HG02588 (cell line): ENCODE measurements at regions not wholly inside any gene's neighbourhood (a gene's known extent, or its start where the extent isn't known, plus 50 kb on each side); places are given as distances from the start of the nearest gene placed in this dataset.

Experiments
- ATAC-seq: cut with Tn5 transposase; IDR thresholded peaks from one replicate; pipeline ENCODE4 v1.9.1; 2021; ENCODE audit warnings: mild to moderate bottlenecking, moderate library complexity; ENCODE audit not compliant: unreplicated experiment

DNA sequence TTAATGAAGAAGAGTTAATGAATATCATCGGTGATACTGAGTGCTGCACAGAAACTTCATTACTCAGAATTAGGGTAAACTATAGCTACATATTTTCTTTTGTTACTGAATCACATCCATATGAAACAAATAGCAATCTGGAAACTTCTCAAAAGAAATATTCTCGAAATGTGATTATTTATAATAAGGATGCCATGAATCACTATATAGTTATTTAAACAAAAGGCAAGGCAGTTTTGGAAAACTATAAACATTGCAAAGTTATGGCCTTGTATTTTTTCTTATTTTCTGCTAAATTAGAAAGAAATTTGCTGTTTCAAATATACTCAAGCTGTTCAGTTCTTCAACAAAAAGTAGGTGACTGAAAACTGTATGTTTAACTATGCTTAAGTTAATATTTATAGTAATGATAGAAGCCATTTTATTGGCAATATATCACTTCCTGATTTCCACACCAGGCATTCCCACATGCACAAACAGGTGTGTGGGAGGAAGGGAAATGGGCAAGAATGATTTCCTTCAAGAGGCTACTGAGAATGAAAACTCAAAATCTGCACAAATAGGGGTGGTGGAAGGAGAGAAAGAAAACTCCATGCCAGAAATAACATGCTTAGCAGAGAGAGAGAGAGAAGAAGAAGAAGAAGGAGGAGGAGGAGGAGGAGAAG is 74.5 kb upstream of the FRY start:
- ATAC-seq, result no peak

DNA sequence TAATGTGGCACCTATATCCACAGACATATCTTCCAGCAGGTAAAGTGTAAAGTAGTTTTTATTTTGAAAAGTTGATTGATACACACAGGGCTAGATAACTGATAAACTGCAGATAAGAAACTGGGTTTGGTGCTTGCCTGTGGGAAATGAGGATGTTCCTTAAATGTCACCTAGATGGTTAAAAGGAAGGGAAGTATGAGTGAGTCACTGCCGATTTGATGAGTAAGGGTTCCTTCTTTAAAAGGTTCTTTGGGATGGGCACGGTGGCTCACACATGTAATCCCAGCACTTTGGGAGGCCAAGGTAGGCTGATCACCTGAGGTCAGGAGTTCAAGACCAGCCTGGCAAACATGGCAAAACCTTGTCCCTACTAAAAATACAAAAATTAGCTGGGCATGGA is 73.8 kb upstream of the FRY start:
- ATAC-seq, result no peak

DNA sequence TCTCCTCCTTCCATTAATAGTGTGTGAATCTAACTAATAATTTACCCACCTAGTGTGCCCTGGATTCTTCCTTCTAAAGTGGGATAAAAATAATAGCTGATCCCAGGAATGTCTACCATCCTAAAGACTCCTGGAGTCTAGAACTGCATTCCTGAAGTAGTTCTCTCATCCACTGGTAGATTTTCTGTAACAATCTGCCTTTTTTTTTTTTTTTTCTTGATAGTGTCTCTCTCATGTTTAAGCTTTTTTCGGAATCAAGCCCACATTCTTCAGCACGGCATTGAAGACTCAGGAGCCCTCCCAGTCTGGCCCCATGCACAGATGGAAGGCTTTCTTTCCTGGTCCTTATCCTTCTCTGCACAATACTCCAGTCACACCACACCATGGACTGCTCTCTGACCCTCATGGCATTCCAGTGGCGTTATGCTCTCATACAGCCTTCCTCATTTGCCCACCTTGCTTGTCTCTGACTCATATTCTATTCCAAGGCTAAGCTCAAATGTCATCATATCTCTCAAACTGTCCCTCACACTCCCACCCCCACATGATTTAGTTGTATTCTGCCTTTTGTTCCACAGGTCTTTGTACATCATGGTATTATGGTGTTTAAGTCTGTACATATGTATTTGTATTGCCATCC is 68.7 kb upstream of the FRY start:
- no peak for ATAC-seq

- no peak for ATAC-seq
Observed at GRCh38 chr13:31963631-31964030, 67.9 kb upstream of the FRY start.

DNA sequence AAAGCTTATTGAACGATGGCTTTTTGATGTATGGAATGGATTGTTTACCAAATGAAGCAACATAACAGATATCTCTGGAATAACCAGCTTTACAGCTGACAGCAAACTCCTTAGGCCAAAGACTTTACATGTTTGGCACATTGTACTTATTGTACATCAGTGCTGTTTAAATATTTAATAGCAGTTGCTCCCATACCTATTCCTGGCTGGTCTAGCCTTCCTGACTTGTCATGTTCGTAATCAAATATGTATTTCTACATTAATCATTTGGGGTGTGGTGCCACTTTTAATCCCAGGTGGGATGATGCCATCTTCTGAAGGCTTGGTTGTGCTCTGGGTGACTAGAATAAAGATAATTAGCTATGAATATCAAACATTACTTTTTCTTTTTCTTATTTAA is 67.4 kb upstream of the FRY start:
- ATAC-seq, result no peak

GRCh38 chr13:31965361-31966066 is 66.1 kb upstream of the FRY start:
- ATAC-seq, result peak; percentile 90

- no peak for ATAC-seq
Observed at GRCh38 chr13:31967155-31967554, 64.4 kb upstream of the FRY start.

DNA sequence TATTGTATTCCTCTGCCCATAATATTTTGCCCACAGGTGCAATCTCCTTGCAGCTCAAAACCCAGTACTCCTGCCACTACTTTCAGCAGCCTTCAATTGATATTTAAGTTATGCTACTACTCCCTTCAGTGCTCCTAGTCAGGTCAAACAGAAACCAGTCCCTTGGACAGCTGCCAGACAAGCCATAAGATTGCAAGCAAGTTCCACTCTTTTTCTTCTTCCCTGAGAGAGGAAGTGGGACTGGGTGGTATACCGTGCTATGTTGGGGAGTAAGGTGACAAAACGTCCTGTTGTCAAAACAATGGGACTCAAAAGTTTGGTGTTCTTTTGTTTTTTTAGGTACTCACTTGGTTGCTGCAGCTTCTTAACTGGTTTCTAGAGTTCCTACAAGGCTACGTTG is 63.1 kb upstream of the FRY start:
- no peak for ATAC-seq

GRCh38 chr13:31970231-31970930 is 61.2 kb upstream of the FRY start:
- ATAC-seq, result no peak

- ATAC-seq, result no peak
Observed at GRCh38 chr13:31972453-31972852, 59.1 kb upstream of the FRY start.

DNA sequence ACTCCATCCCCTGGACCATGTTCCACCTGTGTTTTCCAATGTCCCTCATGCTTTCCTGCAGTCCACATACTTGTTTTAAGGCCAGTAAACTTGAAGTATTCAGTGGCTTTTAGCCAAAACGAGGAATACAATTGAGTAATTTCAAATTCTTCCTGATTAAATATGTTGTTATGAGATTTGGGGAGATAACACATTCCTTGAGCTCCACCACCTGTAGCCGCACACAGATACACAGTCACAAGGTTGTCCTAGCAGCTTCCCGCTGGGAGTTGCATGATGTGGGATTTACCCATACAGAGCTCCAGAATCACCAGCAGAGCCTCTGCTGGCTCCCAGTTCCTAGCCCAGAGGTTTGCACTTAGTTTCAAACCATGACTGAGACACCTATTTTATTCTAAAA is 53.6 kb upstream of the FRY start:
- no peak for ATAC-seq

DNA sequence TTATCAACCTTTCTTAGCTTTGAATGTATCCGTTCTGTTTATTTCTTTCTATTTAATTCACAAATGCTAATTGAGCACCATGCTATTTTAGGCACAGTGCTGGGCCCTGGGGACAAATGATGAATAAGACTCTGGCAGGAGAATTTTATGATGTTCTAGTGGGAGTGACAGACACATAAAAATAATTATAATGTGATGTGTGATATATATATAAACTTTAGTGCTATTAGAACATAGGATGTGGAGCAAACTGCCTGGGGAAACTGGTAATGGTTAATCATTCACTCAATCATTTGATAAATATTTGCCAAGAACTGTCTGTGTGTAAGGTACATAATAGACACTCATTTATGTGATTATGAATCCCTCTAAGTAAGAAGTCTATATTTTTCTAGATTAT is 50.7 kb upstream of the FRY start:
- ATAC-seq, result no peak
